Neural progenitor cell (in vitro differentiated cells): ENCODE measurements at regions not wholly inside any gene's neighbourhood (a gene's known extent, or its start where the extent isn't known, plus 50 kb on each side); places are given as distances from the start of the nearest gene placed in this dataset.

Source experiments
- DNase-seq: peaks from one replicate; pipeline ENCODE4 v3.0.0-alpha.2; 2016; ENCODE audit warnings: low spot score
- H2AFZ ChIP-seq: fragments of 200-600 bp; sonication (generic); replicated peaks from 2 replicates; pipeline ENCODE4 v1.6.1; 2016; ENCODE audit warnings: antibody characterized with exemption
- H3F3A ChIP-seq: fragments of 200-600 bp; sonication (generic); 2 replicates; pipeline ENCODE4 v1.6.1; 2016; ENCODE audit warnings: antibody characterized with exemption, low read depth
- H3K27ac ChIP-seq: fragments of 200-600 bp; sonication (generic); 2 replicates; pipeline ENCODE4 v1.5.1; 2016; ENCODE audit warnings: mild to moderate bottlenecking
- H3K27me3 ChIP-seq: fragments of 200-600 bp; sonication (generic); 2 replicates; pipeline ENCODE4 v1.6.1; 2016; ENCODE audit warnings: mild to moderate bottlenecking, moderate library complexity
- H3K36me3 ChIP-seq: fragments of 200-600 bp; sonication (generic); 2 replicates; pipeline ENCODE4 v1.5.1; 2016
- H3K4me1 ChIP-seq: fragments of 200-600 bp; sonication (generic); 2 replicates; pipeline ENCODE4 v1.6.1; 2016; ENCODE audit warnings: mixed run types
- H3K4me2 ChIP-seq: fragments of 200-600 bp; sonication (generic); 2 replicates; pipeline ENCODE4 v1.6.1; 2016
- H3K4me3 ChIP-seq: fragments of 200-600 bp; sonication (generic); 2 replicates; pipeline ENCODE4 v1.5.1; 2016
- H3K79me2 ChIP-seq: fragments of 200-600 bp; sonication (generic); 2 replicates; pipeline ENCODE4 v1.6.1; 2016; ENCODE audit warnings: low read depth
- H3K9ac ChIP-seq: fragments of 200-600 bp; sonication (generic); 2 replicates; pipeline ENCODE4 v1.6.1; 2016
- H3K9me3 ChIP-seq: fragments of 200-600 bp; sonication (generic); 2 replicates; pipeline ENCODE4 v1.5.1; 2016; ENCODE audit warnings: low read depth
- H4K20me1 ChIP-seq: fragments of 200-600 bp; sonication (generic); 2 replicates; pipeline ENCODE4 v1.6.1; 2016; ENCODE audit warnings: low read depth
- H3K27ac Mint-ChIP-seq: 3 replicates; pipeline ENCODE4 v1.8.0; 2021; ENCODE audit warnings: mixed read lengths
- H3K27me3 Mint-ChIP-seq: 2 replicates; pipeline ENCODE4 v1.8.0; 2022; ENCODE audit warnings: low read depth, mild to moderate bottlenecking, inconsistent platforms, moderate library complexity, mixed read lengths; ENCODE audit not compliant: insufficient read depth
- H3K36me3 Mint-ChIP-seq: 3 replicates; pipeline ENCODE4 v1.8.0; 2021; ENCODE audit warnings: mixed read lengths
- H3K4me1 Mint-ChIP-seq: 3 replicates; pipeline ENCODE4 v1.8.0; 2021; ENCODE audit warnings: mixed read lengths
- H3K4me3 Mint-ChIP-seq: 3 replicates; pipeline ENCODE4 v1.8.0; 2021; ENCODE audit warnings: mild to moderate bottlenecking, moderate library complexity, mixed read lengths
- H3K9me3 Mint-ChIP-seq: 3 replicates; pipeline ENCODE4 v1.8.0; 2020; ENCODE audit warnings: mixed read lengths
- CTCF ChIP-seq: fragments of 200-600 bp; sonication (generic); IDR thresholded peaks from 2 replicates; pipeline ENCODE4 v1.5.1; 2017; ENCODE audit warnings: antibody characterized with exemption, mild to moderate bottlenecking
- EZH2 ChIP-seq: fragments of 200-600 bp; sonication (generic); IDR thresholded peaks from 2 replicates; pipeline ENCODE4 v1.6.1; 2017; ENCODE audit warnings: antibody characterized with exemption, mild to moderate bottlenecking, moderate library complexity
- EZH2phosphoT487 ChIP-seq: fragments of 200-600 bp; sonication (generic); IDR thresholded peaks from 2 replicates; pipeline ENCODE4 v1.6.1; 2017; ENCODE audit warnings: antibody characterized with exemption

GRCh38 chr6:133001040-133001565 lies 186.7 kb downstream of the RPS12 start:
- Mint-ChIP-seq H3K27me3 (peaks cover 3% of the 10 kb centered on the region), H3K36me3 (no peaks in the 10 kb centered on the region), H3K4me3 (no peak overlapping the region), H3K4me1 (no peaks in the 10 kb centered on the region), H3K27ac (no peak overlapping the region), H3K9me3 (no peaks in the 10 kb centered on the region)
- no peaks in the 10 kb centered on the region for H3K79me2 ChIP-seq
- no peaks in the 10 kb centered on the region for H3K9me3 ChIP-seq
- DNase-seq = no peak
- H3K4me3 ChIP-seq = no peak overlapping the region
- H3K27me3 ChIP-seq = no peaks in the 10 kb centered on the region
- no peaks in the 10 kb centered on the region for H3K4me1 ChIP-seq
- no peak overlapping the region for H3K4me2 ChIP-seq
- no peak for TF ChIP-seq EZH2phosphoT487
- no peak for TF ChIP-seq CTCF
- no peak for TF ChIP-seq EZH2
- H4K20me1 ChIP-seq = no peaks in the 10 kb centered on the region
- H3K9ac ChIP-seq = no peak overlapping the region
- no peak overlapping the region for H3K27ac ChIP-seq
- no peaks in the 10 kb centered on the region for H3K36me3 ChIP-seq
- no peaks in the 10 kb centered on the region for H3F3A ChIP-seq
- H2AFZ ChIP-seq = no peak overlapping the region

- Histone ChIP-seq H3K36me3 (no peaks in the 10 kb centered on the region), H3K27ac (no peak overlapping the region), H3K4me3 (no peak overlapping the region), H3K9ac (no peak overlapping the region), H3K4me2 (no peak overlapping the region), H3K4me1 (no peaks in the 10 kb centered on the region), H4K20me1 (no peaks in the 10 kb centered on the region), H3F3A (no peaks in the 10 kb centered on the region), H3K27me3 (no peaks in the 10 kb centered on the region), H3K9me3 (no peaks in the 10 kb centered on the region), H3K79me2 (no peaks in the 10 kb centered on the region), H2AFZ (no peak overlapping the region)
- Mint-ChIP-seq H3K9me3 (no peaks in the 10 kb centered on the region), H3K36me3 (no peaks in the 10 kb centered on the region), H3K27me3 (no peaks in the 10 kb centered on the region), H3K4me1 (no peaks in the 10 kb centered on the region), H3K4me3 (no peak overlapping the region), H3K27ac (no peak overlapping the region)
- TF ChIP-seq EZH2 = no peak
- TF ChIP-seq EZH2phosphoT487 = no peak
- no peak for TF ChIP-seq CTCF
- no peak for DNase-seq
Measured at GRCh38 chr6:133004304-133004884, 190.0 kb downstream of the RPS12 start.

- no peak overlapping the region for H3K4me3 ChIP-seq
- Mint-ChIP-seq H3K27me3 (no peaks in the 10 kb centered on the region), H3K4me3 (no peak overlapping the region), H3K27ac (no peak overlapping the region), H3K9me3 (no peaks in the 10 kb centered on the region), H3K36me3 (no peaks in the 10 kb centered on the region), H3K4me1 (no peaks in the 10 kb centered on the region)
- no peak overlapping the region for H3K4me2 ChIP-seq
- no peaks in the 10 kb centered on the region for H3K4me1 ChIP-seq
- H3K27ac ChIP-seq = no peak overlapping the region
- no peaks in the 10 kb centered on the region for H3K79me2 ChIP-seq
- H3K36me3 ChIP-seq = no peaks in the 10 kb centered on the region
- TF ChIP-seq EZH2 (no peak), CTCF (no peak), EZH2phosphoT487 (no peak)
- H4K20me1 ChIP-seq = no peaks in the 10 kb centered on the region
- H3K9ac ChIP-seq = no peak overlapping the region
- no peaks in the 10 kb centered on the region for H3K27me3 ChIP-seq
- no peak for DNase-seq
- no peaks in the 10 kb centered on the region for H3K9me3 ChIP-seq
- no peak overlapping the region for H2AFZ ChIP-seq
- no peaks in the 10 kb centered on the region for H3F3A ChIP-seq
Measured at GRCh38 chr6:133012774-133013173, 198.4 kb downstream of the RPS12 start.
